ENCODE measurements at regions not wholly inside any gene's neighbourhood (a gene's known extent, or its start where the extent isn't known, plus 50 kb on each side); places are given as distances from the start of the nearest gene placed in this dataset.
"Not testable (repeated sequence)": the region's sequence is repeated elsewhere in the genome, so short reads cannot be mapped to it uniquely, and the experiment has no call there.

GRCh38 chr11:112649856-112650255 lies 311.4 kb upstream of the NCAM1 start:
- DNase-seq (ENCODE audit: low spot score): no peak

GRCh38 chr11:112650527-112650926 lies 310.7 kb upstream of the NCAM1 start:
- no peak for DNase-seq (ENCODE audit: low spot score)

GRCh38 chr11:112651386-112651785 lies 309.8 kb upstream of the NCAM1 start:
- DNase-seq (ENCODE audit: low spot score): no peak

GRCh38 chr11:112652786-112653390 lies 308.3 kb upstream of the NCAM1 start:
- no peak for DNase-seq (ENCODE audit: low spot score)

GRCh38 chr11:112655371-112655770 lies 305.8 kb upstream of the NCAM1 start:
- no peak for DNase-seq (ENCODE audit: low spot score)

- DNase-seq (ENCODE audit: low spot score): no peak
Measured at GRCh38 chr11:112656772-112657428, 304.3 kb upstream of the NCAM1 start.

- no peak for DNase-seq (ENCODE audit: low spot score)
Measured at GRCh38 chr11:112658431-112658878, 302.8 kb upstream of the NCAM1 start.

- DNase-seq (ENCODE audit: low spot score): no peak
Measured at GRCh38 chr11:112661146-112661545, 300.1 kb upstream of the NCAM1 start.

GRCh38 chr11:112661571-112661970 lies 299.6 kb upstream of the NCAM1 start:
- no peak for DNase-seq (ENCODE audit: low spot score)

GRCh38 chr11:112662554-112662953 lies 298.7 kb upstream of the NCAM1 start:
- DNase-seq (ENCODE audit: low spot score): no peak

- DNase-seq (ENCODE audit: low spot score): no peak
Measured at GRCh38 chr11:112663947-112664634, 297.1 kb upstream of the NCAM1 start.

- no peak for DNase-seq (ENCODE audit: low spot score)
Measured at GRCh38 chr11:112665291-112665690, 295.9 kb upstream of the NCAM1 start.

- no peak for DNase-seq (ENCODE audit: low spot score)
Measured at GRCh38 chr11:112666253-112666652, 295.0 kb upstream of the NCAM1 start.

- DNase-seq (ENCODE audit: low spot score): no peak
Measured at GRCh38 chr11:112670806-112671570, 290.2 kb upstream of the NCAM1 start.

GRCh38 chr11:112673401-112673800 lies 287.8 kb upstream of the NCAM1 start:
- not testable (repeated sequence) for DNase-seq (ENCODE audit: low spot score)

GRCh38 chr11:112685111-112685510 lies 276.1 kb upstream of the NCAM1 start:
- no peak for DNase-seq (ENCODE audit: low spot score)

GRCh38 chr11:112689851-112690250 lies 271.4 kb upstream of the NCAM1 start:
- no peak for DNase-seq (ENCODE audit: low spot score)

- DNase-seq (ENCODE audit: low spot score): no peak
Measured at GRCh38 chr11:112693781-112694180, 267.4 kb upstream of the NCAM1 start.

- DNase-seq (ENCODE audit: low spot score): no peak
Measured at GRCh38 chr11:112694245-112694644, 267.0 kb upstream of the NCAM1 start.

- no peak for DNase-seq (ENCODE audit: low spot score)
Measured at GRCh38 chr11:112694813-112695212, 266.4 kb upstream of the NCAM1 start.

GRCh38 chr11:112697391-112698178 lies 263.6 kb upstream of the NCAM1 start:
- DNase-seq (ENCODE audit: low spot score): no peak

GRCh38 chr11:112705148-112705547 lies 256.1 kb upstream of the NCAM1 start:
- DNase-seq (ENCODE audit: low spot score): no peak

All from CD4-positive, alpha-beta T cell treated with Interleukin-6 at 100 ng/mL for 8 hours (primary cell).